Caki2 (cell line): ENCODE measurements at regions not wholly inside any gene's neighbourhood (a gene's known extent, or its start where the extent isn't known, plus 50 kb on each side); places are given as distances from the start of the nearest gene placed in this dataset.
A peak's percentile ranks its signal among the peaks of the same experiment; 100 is the strongest.
"Not testable (repeated sequence)": the region's sequence is repeated elsewhere in the genome, so short reads cannot be mapped to it uniquely, and the experiment has no call there.

ENCODE experiments used
- DNase-seq: peaks from one replicate; pipeline ENCODE4 v3.0.0-alpha.2; 2015; ENCODE audit warnings: low read depth
- in situ Hi-C: cut with HindIII; loops from 2 replicates; pipeline ENCODE4 v1.10.0; 2016; ENCODE audit warnings: low sequenced_read_pairs, low pct_unique_long_range_greater_than_20kb, mixed read lengths

GRCh38 chr1:185439727-185440415 lies 122.8 kb upstream of the IVNS1ABP start:
- in situ Hi-C loops, result no loop called here
- peak; percentile 77 for DNase-seq

- DNase-seq, result peak; percentile 80
- in situ Hi-C loops, result no loop called here
Observed at GRCh38 chr1:185438936-185439335, 121.9 kb upstream of the IVNS1ABP start.

GRCh38 chr1:185435696-185436379 lies 118.8 kb upstream of the IVNS1ABP start:
- DNase-seq, result no peak
- in situ Hi-C loops, result no loop called here

- no peak for DNase-seq
- in situ Hi-C loops, result no loop called here
Observed at GRCh38 chr1:185434721-185435120, 117.7 kb upstream of the IVNS1ABP start.

GRCh38 chr1:185433667-185434066 lies 116.6 kb upstream of the IVNS1ABP start:
- in situ Hi-C loops, result no loop called here
- no peak for DNase-seq

GRCh38 chr1:185432948-185433347 lies 115.9 kb upstream of the IVNS1ABP start:
- no peak for DNase-seq
- in situ Hi-C loops, result no loop called here

- DNase-seq, result no peak
- in situ Hi-C loops, result no loop called here
Observed at GRCh38 chr1:185431612-185432011, 114.6 kb upstream of the IVNS1ABP start.

GRCh38 chr1:185429668-185430067 lies 112.6 kb upstream of the IVNS1ABP start:
- in situ Hi-C loops, result not testable (repeated sequence)

GRCh38 chr1:185427776-185428175 lies 110.7 kb upstream of the IVNS1ABP start:
- in situ Hi-C loops, result no loop called here

More at GRCh38 chr1:185429668-185430067, 112.6 kb upstream of the IVNS1ABP start:
- not testable (repeated sequence) for DNase-seq

GRCh38 chr1:185427264-185427663 lies 110.2 kb upstream of the IVNS1ABP start:
- in situ Hi-C loops, result no loop called here
- DNase-seq, result no peak

More at GRCh38 chr1:185427776-185428175, 110.7 kb upstream of the IVNS1ABP start:
- DNase-seq, result no peak

GRCh38 chr1:185426848-185427247 lies 109.8 kb upstream of the IVNS1ABP start:
- DNase-seq, result no peak
- in situ Hi-C loops, result no loop called here

- no peak for DNase-seq
- in situ Hi-C loops, result no loop called here
Observed at GRCh38 chr1:185425163-185425562, 108.1 kb upstream of the IVNS1ABP start.

- in situ Hi-C loops, result no loop called here
- no peak for DNase-seq
Observed at GRCh38 chr1:185421485-185422107, 104.6 kb upstream of the IVNS1ABP start.

GRCh38 chr1:185420588-185421081 lies 103.6 kb upstream of the IVNS1ABP start:
- in situ Hi-C loops, result no loop called here
- no peak for DNase-seq

GRCh38 chr1:185419718-185420117 lies 102.7 kb upstream of the IVNS1ABP start:
- in situ Hi-C loops, result no loop called here
- DNase-seq, result no peak

GRCh38 chr1:185418472-185418871 lies 101.4 kb upstream of the IVNS1ABP start:
- in situ Hi-C loops, result no loop called here
- DNase-seq, result no peak

- no peak for DNase-seq
- in situ Hi-C loops, result no loop called here
Observed at GRCh38 chr1:185412385-185413087, 95.5 kb upstream of the IVNS1ABP start.

- no peak for DNase-seq
- in situ Hi-C loops, result no loop called here
Observed at GRCh38 chr1:185409763-185410528, 92.9 kb upstream of the IVNS1ABP start.
